NCI-H187 (cell line): ENCODE measurements at regions not wholly inside any gene's neighbourhood (a gene's known extent, or its start where the extent isn't known, plus 50 kb on each side); places are given as distances from the start of the nearest gene placed in this dataset.

Source experiments
- DNase-seq, 2 experiments: peaks; one replicate each; lab custom pipeline; 2025; lab: John Stamatoyannopoulos, UW

DNA sequence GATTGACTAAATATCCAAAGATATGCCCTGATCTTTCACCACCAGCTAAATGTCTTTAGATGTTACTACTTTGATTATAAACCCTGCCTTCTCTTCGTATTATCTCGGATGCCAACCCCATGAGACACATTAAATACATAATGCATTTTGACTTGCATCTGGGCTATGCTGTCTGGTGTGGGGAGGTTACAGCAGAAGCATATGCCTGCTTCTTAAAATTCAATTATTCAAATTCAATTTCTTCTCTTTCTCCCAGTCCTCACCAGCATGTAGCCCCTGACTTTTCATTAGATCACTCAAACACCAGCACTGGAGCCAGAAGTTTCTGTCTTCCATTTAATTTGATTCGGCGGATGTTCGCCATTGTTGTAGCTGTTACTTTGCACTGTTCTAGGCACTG is 360.7 kb upstream of the CAMK1G start:
- no peak for DNase-seq

DNA sequence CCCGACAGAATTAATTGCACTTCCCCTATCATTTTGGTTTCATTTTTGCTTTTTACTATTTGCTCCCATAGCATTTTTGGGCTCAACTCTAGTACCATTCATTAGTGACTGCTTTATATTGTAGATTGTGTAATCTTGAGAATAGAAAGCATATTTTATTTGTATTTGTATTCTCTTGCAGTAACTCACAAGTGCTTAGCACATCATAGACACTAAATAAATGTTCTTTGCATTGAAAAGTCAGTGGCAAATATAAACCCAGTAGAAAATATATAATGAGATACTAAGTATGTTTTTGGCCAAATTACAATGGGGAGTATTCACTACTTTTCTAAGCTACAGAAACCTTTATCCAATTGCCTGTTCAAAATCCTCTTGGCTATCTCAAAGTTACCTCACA is 359.7 kb upstream of the CAMK1G start:
- DNase-seq, result no peak

GRCh38 chr1:209224886-209225285 is 358.6 kb upstream of the CAMK1G start:
- no peak for DNase-seq

GRCh38 chr1:209227171-209227570 is 356.3 kb upstream of the CAMK1G start:
- no peak for DNase-seq

DNA sequence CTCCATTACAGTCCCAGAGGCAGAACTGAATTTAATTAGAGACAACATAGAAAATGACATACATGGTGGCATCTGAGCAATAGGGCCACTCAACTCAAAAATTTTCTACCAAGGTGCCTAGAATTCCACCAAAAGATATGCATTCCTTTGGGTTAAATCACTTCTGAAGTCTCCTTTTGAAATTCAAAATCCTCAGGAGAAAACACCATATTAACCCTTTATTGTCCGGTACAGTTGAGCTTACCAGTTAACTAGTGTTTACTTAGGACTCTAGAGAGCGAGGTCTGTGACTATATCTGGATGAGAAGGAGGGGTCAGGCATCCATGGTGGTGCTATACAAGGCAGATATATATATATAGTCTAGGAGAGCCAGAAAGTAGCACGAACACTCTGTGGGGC is 355.6 kb upstream of the CAMK1G start:
- no peak for DNase-seq

GRCh38 chr1:209229494-209230061 is 353.9 kb upstream of the CAMK1G start:
- DNase-seq, result no peak

DNA sequence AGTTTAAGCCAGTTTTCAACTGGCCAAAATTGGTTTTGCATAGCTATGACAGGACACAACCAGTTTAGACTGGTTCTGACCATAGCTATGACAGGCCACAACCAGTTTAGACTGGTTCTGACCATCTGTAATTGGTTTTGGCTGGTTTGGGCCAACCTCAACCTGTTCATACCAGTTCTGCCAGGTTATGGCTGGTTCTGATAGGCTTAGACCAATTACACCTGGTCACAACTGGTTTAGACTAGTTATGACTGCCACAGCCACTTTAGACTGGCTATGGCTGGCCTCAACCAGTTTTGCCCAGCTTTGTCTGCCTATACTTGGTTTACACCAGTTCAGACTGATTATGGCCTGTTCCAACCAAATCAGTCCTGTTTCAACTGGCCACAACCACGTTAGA is 353.2 kb upstream of the CAMK1G start:
- DNase-seq, result no peak

- DNase-seq, result no peak
Observed at GRCh38 chr1:209231476-209232156, 351.9 kb upstream of the CAMK1G start.

GRCh38 chr1:209232197-209232596 is 351.3 kb upstream of the CAMK1G start:
- DNase-seq, result no peak

- DNase-seq, result no peak
Observed at GRCh38 chr1:209232759-209233158, 350.8 kb upstream of the CAMK1G start.

DNA sequence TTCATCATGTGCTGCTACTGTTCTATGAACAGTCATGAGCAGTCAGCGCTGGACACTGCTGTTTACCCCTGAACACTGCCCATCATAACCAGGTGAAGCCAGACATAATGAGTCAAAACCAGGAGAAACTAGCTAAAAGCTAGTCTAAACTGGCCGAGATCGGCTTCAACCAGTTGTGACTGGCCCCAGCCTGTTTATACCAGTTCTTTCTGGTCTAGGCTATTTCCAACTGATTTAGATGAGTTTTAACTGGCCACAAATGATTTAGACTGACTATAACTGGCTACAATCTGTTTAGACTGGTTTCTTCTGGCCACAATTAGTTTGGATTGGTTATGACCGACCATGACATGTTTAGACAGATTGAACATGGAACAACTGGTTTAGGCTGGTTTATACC is 348.3 kb upstream of the CAMK1G start:
- DNase-seq, result no peak

GRCh38 chr1:209238356-209238755 is 345.2 kb upstream of the CAMK1G start:
- DNase-seq, result no peak

- no peak for DNase-seq
Observed at GRCh38 chr1:209240351-209240750, 343.2 kb upstream of the CAMK1G start.

- DNase-seq, result no peak
Observed at GRCh38 chr1:209241487-209241886, 342.0 kb upstream of the CAMK1G start.

- peak; percentile 41 to 48 for DNase-seq
Observed at GRCh38 chr1:209248649-209249279, 334.8 kb upstream of the CAMK1G start.

DNA sequence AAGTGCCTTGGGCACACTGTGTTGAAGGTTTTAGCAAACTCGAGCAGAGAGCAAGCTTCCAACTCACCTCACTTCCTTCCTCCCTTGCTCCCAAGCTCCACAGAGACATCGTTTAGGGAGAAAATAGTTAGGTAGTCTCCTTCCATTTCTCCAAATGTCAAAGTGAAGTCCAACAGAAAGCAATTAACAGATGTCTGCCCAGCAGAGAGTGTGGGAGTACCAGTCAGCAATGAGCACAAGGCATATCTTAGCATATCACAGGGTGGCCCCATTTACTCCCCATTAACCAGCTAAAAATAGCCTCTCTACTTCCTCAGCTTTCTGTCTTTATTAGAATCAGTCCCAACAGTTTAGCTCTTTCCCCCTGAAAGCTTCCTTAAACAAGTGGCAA is 334.2 kb upstream of the CAMK1G start:
- DNase-seq, result no peak

DNA sequence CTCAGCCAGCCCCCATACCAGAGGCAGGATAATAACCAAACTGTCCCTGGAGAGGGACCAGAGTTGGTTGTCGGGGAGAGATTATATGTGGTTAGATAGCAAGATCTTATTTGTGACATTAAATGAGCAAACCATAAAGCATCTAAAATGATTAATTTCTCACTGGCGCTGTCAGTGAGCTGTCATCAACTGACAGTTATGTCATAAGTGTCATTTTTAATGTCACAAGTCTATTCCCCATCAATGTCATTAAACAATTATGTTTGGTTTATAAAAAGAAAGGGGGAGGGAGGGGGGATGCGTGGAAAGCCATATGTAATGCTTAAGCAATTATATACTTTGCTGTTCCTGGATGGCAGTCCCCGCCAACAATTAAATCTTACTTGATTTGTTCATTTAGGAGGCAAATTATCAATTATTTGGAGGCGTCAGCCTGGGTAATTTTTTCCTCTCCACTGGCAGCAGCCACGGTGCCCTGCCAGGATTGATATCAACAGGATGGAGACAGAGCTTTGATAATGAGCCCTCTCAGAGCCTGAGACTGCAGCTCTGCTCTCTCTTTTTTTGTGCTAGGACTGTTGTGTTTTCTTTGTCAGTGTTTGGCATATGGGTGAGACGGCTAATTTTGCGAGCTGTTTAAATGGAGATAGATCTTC is 333.6 kb upstream of the CAMK1G start:
- DNase-seq, result no peak

GRCh38 chr1:209250861-209251636 is 332.5 kb upstream of the CAMK1G start:
- DNase-seq, result no peak

- DNase-seq, result no peak
Observed at GRCh38 chr1:209256766-209257350, 326.7 kb upstream of the CAMK1G start.

GRCh38 chr1:209257454-209257853 is 326.1 kb upstream of the CAMK1G start:
- DNase-seq, result no peak

DNA sequence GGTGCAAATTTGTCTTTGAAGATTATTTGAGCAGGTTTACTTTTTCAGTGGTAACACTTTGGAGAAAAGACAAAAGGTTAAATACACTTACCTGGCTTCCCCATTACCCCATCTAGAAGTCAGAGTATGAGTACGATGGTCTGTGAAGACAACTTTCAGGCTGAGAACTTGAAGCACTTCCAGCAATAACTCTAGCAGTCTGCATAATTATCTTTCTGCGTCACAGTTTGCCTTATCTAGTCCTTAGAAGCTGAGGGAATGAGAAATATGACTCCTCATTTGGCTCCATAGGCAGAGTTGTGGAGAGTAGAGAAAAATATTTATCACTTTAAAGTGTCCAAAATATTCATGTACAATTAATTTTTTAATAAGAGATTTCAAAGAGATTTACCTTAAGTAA is 323.4 kb upstream of the CAMK1G start:
- no peak for DNase-seq

DNA sequence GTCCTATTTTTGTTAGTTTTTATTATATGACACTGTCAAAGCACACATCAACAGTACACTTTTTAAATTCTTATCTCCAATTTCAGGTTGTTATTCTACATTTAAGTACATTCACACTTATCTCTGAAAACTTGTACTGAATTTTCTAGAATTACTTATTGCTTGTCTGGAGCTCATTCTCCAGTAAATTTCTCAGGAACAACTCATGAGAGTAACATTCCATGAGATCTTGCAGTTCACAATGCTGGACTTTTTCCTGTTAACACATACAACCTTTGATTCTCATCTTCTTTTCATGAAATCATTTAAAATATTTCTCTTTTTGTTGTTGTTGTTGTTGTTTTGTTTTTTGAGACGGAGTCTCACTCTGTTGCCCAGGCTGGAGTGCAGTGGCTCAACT is 320.9 kb upstream of the CAMK1G start:
- DNase-seq, result no peak
